WTC11 (cell line): ENCODE measurements at regions not wholly inside any gene's neighbourhood (a gene's known extent, or its start where the extent isn't known, plus 50 kb on each side); places are given as distances from the start of the nearest gene placed in this dataset.

Source experiments
- ATAC-seq: fragments of 200-7000 bp; cut with Tn5 transposase; 2 replicates; pipeline ENCODE4 v1.10.0; 2021; ENCODE audit warnings: mild to moderate bottlenecking, moderate library complexity
- CTCF ChIA-PET: fragments of 300-600 bp; sonication (Branson Sonifier 250); formaldehyde crosslinking; loops from one replicate; lab custom pipeline; 2021; ENCODE audit warnings: antibody characterized with exemption; lab: Charles Lee
- POLR2A ChIA-PET: fragments of 350-600 bp; sonication (Branson Sonifier 250); formaldehyde crosslinking; loops from one replicate; lab custom pipeline; 2021; ENCODE audit warnings: antibody characterized with exemption; lab: Charles Lee
- DNase-seq: peaks from one replicate; pipeline ENCODE4 v3.0.0; 2021; ENCODE audit warnings: low spot score
- H3K27ac Mint-ChIP-seq: 2 replicates; pipeline ENCODE4 v1.8.0; 2021; ENCODE audit warnings: mixed read lengths
- H3K27me3 Mint-ChIP-seq: 2 replicates; pipeline ENCODE4 v1.8.0; 2021; ENCODE audit warnings: low read depth, mild to moderate bottlenecking, moderate library complexity, mixed read lengths
- H3K36me3 Mint-ChIP-seq: 2 replicates; pipeline ENCODE4 v1.8.0; 2021; ENCODE audit warnings: mixed read lengths
- H3K4me1 Mint-ChIP-seq: 2 replicates; pipeline ENCODE4 v1.8.0; 2022; ENCODE audit warnings: mixed read lengths
- H3K4me3 Mint-ChIP-seq: 2 replicates; pipeline ENCODE4 v1.8.0; 2021; ENCODE audit warnings: mild to moderate bottlenecking, moderate library complexity, mixed read lengths
- H3K9me3 Mint-ChIP-seq: 2 replicates; pipeline ENCODE4 v1.8.0; 2021; ENCODE audit warnings: mixed read lengths
- CREM ChIP-seq: sonication (generic); formaldehyde crosslinking; IDR thresholded peaks from 2 replicates; pipeline ENCODE4 v1.8.1; 2022; ENCODE audit warnings: mild to moderate bottlenecking, missing genetic modification reagents, moderate library complexity
- JUN ChIP-seq: sonication (generic); formaldehyde crosslinking; IDR thresholded peaks from 2 replicates; pipeline ENCODE4 v1.8.0; 2023; ENCODE audit warnings: mild to moderate bottlenecking, missing genetic modification reagents
- NFE2L1 ChIP-seq: sonication (generic); formaldehyde crosslinking; IDR thresholded peaks from 2 replicates; pipeline ENCODE4 v1.8.1; 2023; ENCODE audit warnings: missing genetic modification reagents
- NFYB ChIP-seq: sonication (generic); formaldehyde crosslinking; conservative IDR thresholded peaks from 2 replicates; pipeline ENCODE4 v1.8.0; 2022; ENCODE audit warnings: low read depth, missing genetic modification reagents
- SOX15 ChIP-seq: fragments of 250-450 bp; sonication (Bioruptor Pico); IDR thresholded peaks from 2 replicates; pipeline ENCODE4 v1.9.0; 2021; ENCODE audit warnings: mild to moderate bottlenecking
- TEAD1 ChIP-seq: sonication (generic); formaldehyde crosslinking; IDR thresholded peaks from 2 replicates; pipeline ENCODE4 v1.8.0; 2022; ENCODE audit warnings: mild to moderate bottlenecking, missing genetic modification reagents
- ZNF219 ChIP-seq: sonication (generic); formaldehyde crosslinking; IDR thresholded peaks from 2 replicates; pipeline ENCODE4 v1.8.0; 2023; ENCODE audit warnings: missing genetic modification reagents, mild to moderate bottlenecking, borderline replicate concordance
- ZNF416 ChIP-seq: fragments of 250-450 bp; sonication (Bioruptor Pico); IDR thresholded peaks from 2 replicates; pipeline ENCODE4 v1.9.0; 2021; ENCODE audit warnings: mild to moderate bottlenecking, inconsistent platforms
- ZNF423 ChIP-seq: fragments of 250-450 bp; sonication (Bioruptor Pico); IDR thresholded peaks from 2 replicates; pipeline ENCODE4 v2.1.2; 2022; ENCODE audit warnings: mild to moderate bottlenecking, moderate library complexity
- ZNF671 ChIP-seq: fragments of 250-450 bp; sonication (Bioruptor Pico); IDR thresholded peaks from 2 replicates; pipeline ENCODE4 v1.8.0; 2021; ENCODE audit warnings: mild to moderate bottlenecking
- TF ChIP-seq, protein P1 (sequence below): fragments of 250-450 bp; sonication (Bioruptor Pico); IDR thresholded peaks from 2 replicates; pipeline ENCODE4 v1.8.0; 2021; ENCODE audit warnings: mild to moderate bottlenecking
- TF ChIP-seq, protein P2 (sequence below): fragments of 250-450 bp; sonication (Bioruptor Pico); IDR thresholded peaks from 2 replicates; pipeline ENCODE4 v1.9.0; 2021; ENCODE audit warnings: moderate library complexity, mild to moderate bottlenecking, inconsistent platforms, borderline replicate concordance
- TF ChIP-seq, protein P3 (sequence below): sonication (generic); formaldehyde crosslinking; IDR thresholded peaks from 2 replicates; pipeline ENCODE4 v1.8.1; 2022; ENCODE audit warnings: mild to moderate bottlenecking, missing genetic modification reagents, moderate library complexity, borderline replicate concordance
- TF ChIP-seq, protein P4 (sequence below): sonication (generic); formaldehyde crosslinking; IDR thresholded peaks from 2 replicates; pipeline ENCODE4 v1.8.0; 2022; ENCODE audit warnings: missing genetic modification reagents

DNA sequence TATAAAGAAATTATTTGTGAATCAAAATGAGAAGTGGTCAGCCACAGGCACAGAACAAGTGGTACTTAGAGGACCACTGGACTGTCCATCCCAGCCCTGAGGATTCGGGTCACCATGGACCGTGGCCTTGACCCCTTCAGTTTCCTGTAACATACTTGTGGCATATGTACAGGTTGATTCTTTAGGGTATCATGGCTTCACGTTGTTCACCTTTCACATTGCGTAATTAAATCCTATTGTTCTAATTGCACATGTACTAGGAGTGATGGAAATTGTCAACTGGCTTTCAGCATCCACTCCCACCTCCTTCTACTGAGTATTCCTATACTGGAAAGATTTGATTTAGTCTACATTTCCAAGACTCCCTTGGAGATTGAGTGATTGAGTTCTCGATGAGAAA, 148.3 kb upstream of the GJB5 start:
- H3K27ac Mint-ChIP-seq = no peak overlapping the region
- ChIA-PET CTCF (no interaction called here), POLR2A (interaction anchor here (0.6 kb wide), 1 partner anchor 1680 kb away, joined by 6 read pairs; no protein-coding TSS in a partner anchor)
- H3K4me3 Mint-ChIP-seq = no peak overlapping the region
- DNase-seq = no peak
- no peaks in the 10 kb centered on the region for H3K9me3 Mint-ChIP-seq
- TF ChIP-seq ZNF416 (CRISPR knock-in tag) (no peak), NFE2L1 (CRISPR knock-in tag) (no peak), SOX15 (CRISPR knock-in tag) (no peak), ZNF423 (CRISPR knock-in tag) (no peak), CREM (no peak)
- TF ChIP-seq, protein P1, sequence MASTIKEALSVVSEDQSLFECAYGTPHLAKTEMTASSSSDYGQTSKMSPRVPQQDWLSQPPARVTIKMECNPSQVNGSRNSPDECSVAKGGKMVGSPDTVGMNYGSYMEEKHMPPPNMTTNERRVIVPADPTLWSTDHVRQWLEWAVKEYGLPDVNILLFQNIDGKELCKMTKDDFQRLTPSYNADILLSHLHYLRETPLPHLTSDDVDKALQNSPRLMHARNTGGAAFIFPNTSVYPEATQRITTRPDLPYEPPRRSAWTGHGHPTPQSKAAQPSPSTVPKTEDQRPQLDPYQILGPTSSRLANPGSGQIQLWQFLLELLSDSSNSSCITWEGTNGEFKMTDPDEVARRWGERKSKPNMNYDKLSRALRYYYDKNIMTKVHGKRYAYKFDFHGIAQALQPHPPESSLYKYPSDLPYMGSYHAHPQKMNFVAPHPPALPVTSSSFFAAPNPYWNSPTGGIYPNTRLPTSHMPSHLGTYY (CRISPR knock-in tag) = no peak
- TF ChIP-seq, protein P2, sequence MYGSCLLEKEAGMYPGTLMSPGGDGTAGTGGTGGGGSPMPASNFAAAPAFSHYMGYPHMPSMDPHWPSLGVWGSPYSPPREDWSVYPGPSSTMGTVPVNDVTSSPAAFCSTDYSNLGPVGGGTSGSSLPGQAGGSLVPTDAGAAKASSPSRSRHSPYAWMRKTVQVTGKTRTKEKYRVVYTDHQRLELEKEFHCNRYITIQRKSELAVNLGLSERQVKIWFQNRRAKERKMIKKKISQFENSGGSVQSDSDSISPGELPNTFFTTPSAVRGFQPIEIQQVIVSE (CRISPR knock-in tag) = no peak
- H3K4me1 Mint-ChIP-seq = peaks cover 15% of the 10 kb centered on the region
- no peaks in the 10 kb centered on the region for H3K36me3 Mint-ChIP-seq
- ATAC-seq = no peak
- peaks cover 4% of the 10 kb centered on the region for H3K27me3 Mint-ChIP-seq

DNA sequence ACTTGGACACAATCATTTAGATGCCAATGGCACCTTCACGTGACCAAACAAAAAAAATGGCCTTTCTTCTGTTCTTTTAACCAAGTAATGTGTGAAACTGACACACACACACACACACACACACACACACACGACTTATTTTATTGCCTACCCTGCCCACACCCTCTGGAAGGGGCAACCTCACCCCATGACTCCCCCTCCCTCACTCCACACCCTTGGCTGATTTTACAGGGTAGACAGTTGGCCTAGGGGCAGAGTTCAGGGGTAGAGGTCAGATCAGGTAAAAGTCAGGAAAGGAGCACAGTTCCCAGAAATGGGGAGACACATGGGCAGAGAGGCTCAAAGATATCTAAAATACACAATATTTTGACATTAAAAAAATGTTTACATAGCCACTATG, 144.8 kb upstream of the GJB5 start:
- DNase-seq (no peak), ATAC-seq (no peak)
- peaks cover 24% of the 10 kb centered on the region for H3K4me1 Mint-ChIP-seq
- H3K36me3 Mint-ChIP-seq = no peaks in the 10 kb centered on the region
- no peak overlapping the region for H3K4me3 Mint-ChIP-seq
- ChIA-PET CTCF (no interaction called here), POLR2A (no interaction called here)
- no peak for TF ChIP-seq TEAD1 (CRISPR knock-in tag)
- TF ChIP-seq ZNF219 (CRISPR knock-in tag) = no peak
- TF ChIP-seq, protein P3, sequence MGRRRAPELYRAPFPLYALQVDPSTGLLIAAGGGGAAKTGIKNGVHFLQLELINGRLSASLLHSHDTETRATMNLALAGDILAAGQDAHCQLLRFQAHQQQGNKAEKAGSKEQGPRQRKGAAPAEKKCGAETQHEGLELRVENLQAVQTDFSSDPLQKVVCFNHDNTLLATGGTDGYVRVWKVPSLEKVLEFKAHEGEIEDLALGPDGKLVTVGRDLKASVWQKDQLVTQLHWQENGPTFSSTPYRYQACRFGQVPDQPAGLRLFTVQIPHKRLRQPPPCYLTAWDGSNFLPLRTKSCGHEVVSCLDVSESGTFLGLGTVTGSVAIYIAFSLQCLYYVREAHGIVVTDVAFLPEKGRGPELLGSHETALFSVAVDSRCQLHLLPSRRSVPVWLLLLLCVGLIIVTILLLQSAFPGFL (CRISPR knock-in tag) = no peak
- no peak for TF ChIP-seq NFYB
- TF ChIP-seq ZNF671 (CRISPR knock-in tag) = no peak
- TF ChIP-seq, protein P4, sequence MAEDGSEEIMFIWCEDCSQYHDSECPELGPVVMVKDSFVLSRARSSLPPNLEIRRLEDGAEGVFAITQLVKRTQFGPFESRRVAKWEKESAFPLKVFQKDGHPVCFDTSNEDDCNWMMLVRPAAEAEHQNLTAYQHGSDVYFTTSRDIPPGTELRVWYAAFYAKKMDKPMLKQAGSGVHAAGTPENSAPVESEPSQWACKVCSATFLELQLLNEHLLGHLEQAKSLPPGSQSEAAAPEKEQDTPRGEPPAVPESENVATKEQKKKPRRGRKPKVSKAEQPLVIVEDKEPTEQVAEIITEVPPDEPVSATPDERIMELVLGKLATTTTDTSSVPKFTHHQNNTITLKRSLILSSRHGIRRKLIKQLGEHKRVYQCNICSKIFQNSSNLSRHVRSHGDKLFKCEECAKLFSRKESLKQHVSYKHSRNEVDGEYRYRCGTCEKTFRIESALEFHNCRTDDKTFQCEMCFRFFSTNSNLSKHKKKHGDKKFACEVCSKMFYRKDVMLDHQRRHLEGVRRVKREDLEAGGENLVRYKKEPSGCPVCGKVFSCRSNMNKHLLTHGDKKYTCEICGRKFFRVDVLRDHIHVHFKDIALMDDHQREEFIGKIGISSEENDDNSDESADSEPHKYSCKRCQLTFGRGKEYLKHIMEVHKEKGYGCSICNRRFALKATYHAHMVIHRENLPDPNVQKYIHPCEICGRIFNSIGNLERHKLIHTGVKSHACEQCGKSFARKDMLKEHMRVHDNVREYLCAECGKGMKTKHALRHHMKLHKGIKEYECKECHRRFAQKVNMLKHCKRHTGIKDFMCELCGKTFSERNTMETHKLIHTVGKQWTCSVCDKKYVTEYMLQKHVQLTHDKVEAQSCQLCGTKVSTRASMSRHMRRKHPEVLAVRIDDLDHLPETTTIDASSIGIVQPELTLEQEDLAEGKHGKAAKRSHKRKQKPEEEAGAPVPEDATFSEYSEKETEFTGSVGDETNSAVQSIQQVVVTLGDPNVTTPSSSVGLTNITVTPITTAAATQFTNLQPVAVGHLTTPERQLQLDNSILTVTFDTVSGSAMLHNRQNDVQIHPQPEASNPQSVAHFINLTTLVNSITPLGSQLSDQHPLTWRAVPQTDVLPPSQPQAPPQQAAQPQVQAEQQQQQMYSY (CRISPR knock-in tag) = no peak
- H3K27ac Mint-ChIP-seq = no peak overlapping the region
- H3K9me3 Mint-ChIP-seq = peaks cover 5% of the 10 kb centered on the region; the same call in 1 of the 2 replicates
- H3K27me3 Mint-ChIP-seq = peaks cover 3% of the 10 kb centered on the region

DNA sequence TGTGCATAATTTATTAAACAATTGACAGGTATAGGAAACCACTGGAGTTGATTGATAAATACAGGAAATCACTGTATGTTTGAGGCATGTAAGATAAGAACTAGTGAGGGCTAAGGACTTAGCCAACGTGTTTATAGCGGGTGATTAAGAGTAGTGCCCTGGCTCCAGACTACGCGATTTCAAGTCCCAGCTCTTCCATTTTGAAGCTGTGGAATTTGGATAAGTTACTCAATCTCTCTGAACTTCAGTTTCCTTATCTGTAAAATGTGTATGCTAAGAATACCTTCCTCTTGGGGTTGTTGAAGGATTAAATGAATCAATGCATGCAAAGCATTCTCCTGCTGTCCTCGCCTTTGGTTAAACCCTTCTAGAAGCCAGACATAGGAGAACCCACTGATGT, 143.3 kb upstream of the GJB5 start:
- ChIA-PET POLR2A (no interaction called here), CTCF (interaction anchor here (1.0 to 1.6 kb wide), 3 partner anchors 12 to 151 kb away, joined by 3 to 5 read pairs (median 5); no protein-coding TSS in a partner anchor)
- Mint-ChIP-seq H3K4me3 (no peak overlapping the region), H3K9me3 (peaks cover 7% of the 10 kb centered on the region; the same call in 1 of the 2 replicates), H3K36me3 (no peaks in the 10 kb centered on the region), H3K27ac (no peak overlapping the region)
- DNase-seq = no peak
- no peak for TF ChIP-seq JUN (CRISPR knock-in tag)
- TF ChIP-seq, all 79 proteins: peak for 0
- H3K27me3 Mint-ChIP-seq = peaks cover 6% of the 10 kb centered on the region
- peaks cover 24% of the 10 kb centered on the region for H3K4me1 Mint-ChIP-seq
- no peak for ATAC-seq
